Neural progenitor cell (in vitro differentiated cells): ENCODE measurements at regions not wholly inside any gene's neighbourhood (a gene's known extent, or its start where the extent isn't known, plus 50 kb on each side); places are given as distances from the start of the nearest gene placed in this dataset.

Source experiments
- CTCF ChIP-seq: fragments of 200-600 bp; sonication (generic); IDR thresholded peaks from 2 replicates; pipeline ENCODE4 v1.5.1; 2017; ENCODE audit warnings: antibody characterized with exemption, mild to moderate bottlenecking
- EZH2 ChIP-seq: fragments of 200-600 bp; sonication (generic); IDR thresholded peaks from 2 replicates; pipeline ENCODE4 v1.6.1; 2017; ENCODE audit warnings: antibody characterized with exemption, mild to moderate bottlenecking, moderate library complexity
- EZH2phosphoT487 ChIP-seq: fragments of 200-600 bp; sonication (generic); IDR thresholded peaks from 2 replicates; pipeline ENCODE4 v1.6.1; 2017; ENCODE audit warnings: antibody characterized with exemption

GRCh38 chr11:33531743-33532181 is 168.9 kb downstream of the C11orf91 start:
- TF ChIP-seq CTCF (no peak), EZH2 (no peak), EZH2phosphoT487 (no peak)
